ENCODE measurements at regions not wholly inside any gene's neighbourhood (a gene's known extent, or its start where the extent isn't known, plus 50 kb on each side); places are given as distances from the start of the nearest gene placed in this dataset.
A peak's percentile ranks its signal among the peaks of the same experiment; 100 is the strongest.

GRCh38 chr22:34587357-34588356 is 478.3 kb upstream of the ISX start:
- Mint-ChIP-seq H3K9me3 (peaks cover 17% of the 10 kb centered on the region), H3K36me3 (no peaks in the 10 kb centered on the region), H3K27me3 (ENCODE audit: low read depth) (no peaks in the 10 kb centered on the region; the same call in 1 of the 2 replicates), H3K27ac (peak overlapping the region; percentile 63), H3K4me1 (peaks cover 17% of the 10 kb centered on the region), H3K4me3 (no peak overlapping the region)
- CTCF ChIA-PET: no interaction called here
- no peak for TF ChIP-seq ZNF532 (CRISPR knock-in tag; IDR thresholded peaks at IDR 0.05; ENCODE audit: borderline replicate concordance)
- POLR2A ChIA-PET: no interaction called here
- DNase-seq (ENCODE audit: low spot score) (no peak), ATAC-seq (no peak)

- Mint-ChIP-seq H3K9me3 (peaks cover 5% of the 10 kb centered on the region; the same call in 1 of the 2 replicates), H3K4me1 (peaks cover 19% of the 10 kb centered on the region), H3K27me3 (ENCODE audit: low read depth) (no peaks in the 10 kb centered on the region; the same call in 1 of the 2 replicates), H3K27ac (no peak overlapping the region), H3K4me3 (no peak overlapping the region), H3K36me3 (no peaks in the 10 kb centered on the region)
- ChIA-PET CTCF (interaction anchor here (0.6 kb wide), 2 partner anchors 174 to 235 kb away, joined by 3 to 4 read pairs; no protein-coding TSS in a partner anchor), POLR2A (no interaction called here)
- peak; percentile 22 for DNase-seq (ENCODE audit: low spot score)
- peak; percentile 47 for ATAC-seq
- no peak for TF ChIP-seq RELA (CRISPR knock-in tag; IDR thresholded peaks at IDR 0.05; ENCODE audit: borderline replicate concordance)
- TF ChIP-seq CREM (CRISPR knock-in tag; IDR thresholded peaks at IDR 0.05): no peak
- no peak for TF ChIP-seq NR2C2 (CRISPR knock-in tag; IDR thresholded peaks at IDR 0.05)
- TF ChIP-seq SMAD3 (CRISPR knock-in tag; IDR thresholded peaks at IDR 0.05; ENCODE audit: borderline replicate concordance): no peak
- no peak for TF ChIP-seq IRF2 (CRISPR knock-in tag; IDR thresholded peaks at IDR 0.05; ENCODE audit: borderline replicate concordance, low read depth)
- TF ChIP-seq ZNF219 (CRISPR knock-in tag; IDR thresholded peaks at IDR 0.05; ENCODE audit: borderline replicate concordance): no peak
- TF ChIP-seq E2F5 (CRISPR knock-in tag; IDR thresholded peaks at IDR 0.05): no peak
- no peak for TF ChIP-seq ATF1 (CRISPR knock-in tag; IDR thresholded peaks at IDR 0.05)
- TF ChIP-seq SOX15 (CRISPR knock-in tag; IDR thresholded peaks at IDR 0.05): no peak
- TF ChIP-seq ZMAT4 (CRISPR knock-in tag; IDR thresholded peaks at IDR 0.05): no peak
These were observed 476.9 kb upstream of the ISX start for GRCh38 chr22:34588871-34589545.

- Mint-ChIP-seq H3K27ac (no peak overlapping the region), H3K27me3 (ENCODE audit: low read depth) (no peaks in the 10 kb centered on the region; the same call in 1 of the 2 replicates), H3K4me3 (no peak overlapping the region), H3K4me1 (peaks cover 14% of the 10 kb centered on the region), H3K36me3 (no peaks in the 10 kb centered on the region), H3K9me3 (peaks cover 10% of the 10 kb centered on the region)
- DNase-seq (ENCODE audit: low spot score) (no peak), ATAC-seq (no peak)
- no peak for TF ChIP-seq ATF3 (CRISPR knock-in tag; conservative IDR thresholded peaks at IDR 0.05)
- ChIA-PET CTCF (no interaction called here), POLR2A (no interaction called here)
These were observed 473.7 kb upstream of the ISX start for GRCh38 chr22:34592123-34592740.

Data from WTC11 (cell line).